ENCODE measurements at regions not wholly inside any gene's neighbourhood (a gene's known extent, or its start where the extent isn't known, plus 50 kb on each side); places are given as distances from the start of the nearest gene placed in this dataset.

DNA sequence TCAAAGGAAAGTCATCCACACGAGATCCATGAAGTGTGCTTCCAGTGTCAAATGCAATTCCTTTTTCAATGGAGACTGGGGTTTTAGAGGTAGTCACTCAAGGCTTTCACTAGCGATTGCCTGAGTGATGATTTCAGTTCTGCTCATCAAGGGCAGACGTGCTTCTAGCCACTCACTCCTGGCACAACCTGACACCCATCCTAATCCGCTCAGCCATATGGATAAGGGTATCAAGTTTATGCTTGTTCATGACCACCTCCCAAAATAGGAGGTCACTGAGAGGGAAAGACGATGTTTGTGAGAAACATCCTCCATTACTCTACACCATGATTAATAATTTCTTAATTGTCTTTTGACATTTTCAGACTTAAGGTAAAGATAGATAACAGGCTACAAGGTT, 91.3 kb upstream of the HEY2 start:
- TF ChIP-seq, protein P1, sequence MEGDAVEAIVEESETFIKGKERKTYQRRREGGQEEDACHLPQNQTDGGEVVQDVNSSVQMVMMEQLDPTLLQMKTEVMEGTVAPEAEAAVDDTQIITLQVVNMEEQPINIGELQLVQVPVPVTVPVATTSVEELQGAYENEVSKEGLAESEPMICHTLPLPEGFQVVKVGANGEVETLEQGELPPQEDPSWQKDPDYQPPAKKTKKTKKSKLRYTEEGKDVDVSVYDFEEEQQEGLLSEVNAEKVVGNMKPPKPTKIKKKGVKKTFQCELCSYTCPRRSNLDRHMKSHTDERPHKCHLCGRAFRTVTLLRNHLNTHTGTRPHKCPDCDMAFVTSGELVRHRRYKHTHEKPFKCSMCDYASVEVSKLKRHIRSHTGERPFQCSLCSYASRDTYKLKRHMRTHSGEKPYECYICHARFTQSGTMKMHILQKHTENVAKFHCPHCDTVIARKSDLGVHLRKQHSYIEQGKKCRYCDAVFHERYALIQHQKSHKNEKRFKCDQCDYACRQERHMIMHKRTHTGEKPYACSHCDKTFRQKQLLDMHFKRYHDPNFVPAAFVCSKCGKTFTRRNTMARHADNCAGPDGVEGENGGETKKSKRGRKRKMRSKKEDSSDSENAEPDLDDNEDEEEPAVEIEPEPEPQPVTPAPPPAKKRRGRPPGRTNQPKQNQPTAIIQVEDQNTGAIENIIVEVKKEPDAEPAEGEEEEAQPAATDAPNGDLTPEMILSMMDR (conservative IDR thresholded peaks at IDR 0.05 in 1 of 2, IDR thresholded peaks at IDR 0.05 in 1 of 2; ENCODE audit: extremely low read depth in 1 of 2, insufficient read depth in 1 of 2, low read depth in 1 of 2, low read length in 2 of 2) = no peak
- no peak for TF ChIP-seq EZH2 (IDR thresholded peaks at IDR 0.05; ENCODE audit: borderline replicate concordance, low read length)
